H9 (cell line): ENCODE measurements at regions not wholly inside any gene's neighbourhood (a gene's known extent, or its start where the extent isn't known, plus 50 kb on each side); places are given as distances from the start of the nearest gene placed in this dataset.
A peak's percentile ranks its signal among the peaks of the same experiment; 100 is the strongest.

Experiments
- DNase-seq: peaks from one replicate; pipeline ENCODE4 v3.0.0-alpha.2; 2017
- H2AFZ ChIP-seq: one replicate; pipeline ENCODE4 v1.6.1; 2013; ENCODE audit warnings: mild to moderate bottlenecking, low read length, control low read depth, moderate library complexity
- H2AK5ac ChIP-seq: 2 replicates; pipeline ENCODE4 v1.6.1; 2013; ENCODE audit warnings: low read length, control low read depth, mixed read lengths; ENCODE audit not compliant: insufficient read length
- H2BK120ac ChIP-seq: one replicate; pipeline ENCODE4 v1.6.1; 2013; ENCODE audit warnings: low read depth, mild to moderate bottlenecking, low read length, control low read depth, inconsistent platforms; ENCODE audit not compliant: poor library complexity, severe bottlenecking
- H2BK12ac ChIP-seq: 2 replicates; pipeline ENCODE4 v1.6.1; 2013; ENCODE audit warnings: low read length, control low read depth, mixed read lengths, low read depth; ENCODE audit not compliant: insufficient read length
- H2BK15ac ChIP-seq: 2 replicates; pipeline ENCODE4 v1.6.1; 2013; ENCODE audit warnings: low read depth, low read length, control low read depth
- H2BK20ac ChIP-seq: one replicate; pipeline ENCODE4 v1.6.1; 2013; ENCODE audit warnings: low read depth, mild to moderate bottlenecking, low read length, control low read depth, inconsistent platforms; ENCODE audit not compliant: poor library complexity, severe bottlenecking
- H2BK5ac ChIP-seq: 2 replicates; pipeline ENCODE4 v1.6.1; 2013; ENCODE audit warnings: low read length, control low read depth, mixed read lengths; ENCODE audit not compliant: insufficient read length
- H3K14ac ChIP-seq: 2 replicates; pipeline ENCODE4 v1.6.1; 2013; ENCODE audit warnings: low read length, control low read depth; ENCODE audit not compliant: insufficient read depth
- H3K18ac ChIP-seq: 2 replicates; pipeline ENCODE4 v1.6.1; 2013; ENCODE audit warnings: low read depth, mild to moderate bottlenecking, mixed read lengths, low read length, control low read depth; ENCODE audit not compliant: insufficient read length
- H3K23ac ChIP-seq: 2 replicates; pipeline ENCODE4 v1.6.1; 2013; ENCODE audit warnings: low read length, control low read depth, mixed read lengths, low read depth; ENCODE audit not compliant: insufficient read length
- H3K23me2 ChIP-seq: 2 replicates; pipeline ENCODE4 v1.6.1; 2013; ENCODE audit warnings: low read depth, mild to moderate bottlenecking, mixed read lengths, low read length, control low read depth; ENCODE audit not compliant: insufficient read length, poor library complexity, severe bottlenecking
- H3K27ac ChIP-seq: 2 replicates; pipeline ENCODE4 v1.5.1; 2013; ENCODE audit warnings: low read length, control low read depth, mixed read lengths, low read depth; ENCODE audit not compliant: insufficient read length
- H3K27me3 ChIP-seq: 2 replicates; pipeline ENCODE4 v1.6.1; 2013; ENCODE audit warnings: low read length, control low read depth, inconsistent platforms; ENCODE audit not compliant: insufficient read depth
- H3K4ac ChIP-seq: 2 replicates; pipeline ENCODE4 v1.6.1; 2013; ENCODE audit warnings: low read depth, mild to moderate bottlenecking, control low read depth, inconsistent platforms, low read length, moderate library complexity
- H3K4me1 ChIP-seq: 2 replicates; pipeline ENCODE4 v1.6.1; 2013; ENCODE audit warnings: low read length, control low read depth, inconsistent platforms; ENCODE audit not compliant: insufficient read depth
- H3K4me2 ChIP-seq: 2 replicates; pipeline ENCODE4 v1.6.1; 2013; ENCODE audit warnings: low read length, control low read depth, mixed read lengths; ENCODE audit not compliant: insufficient read length, insufficient read depth
- H3K56ac ChIP-seq: 2 replicates; pipeline ENCODE4 v1.6.1; 2013; ENCODE audit warnings: low read depth, mild to moderate bottlenecking, mixed read lengths, low read length, control low read depth; ENCODE audit not compliant: insufficient read length
- H3K79me1 ChIP-seq: 2 replicates; pipeline ENCODE4 v1.6.1; 2013; ENCODE audit warnings: low read depth, mild to moderate bottlenecking, moderate library complexity, low read length, control low read depth, inconsistent platforms; ENCODE audit not compliant: insufficient read depth, poor library complexity, severe bottlenecking
- H3K79me2 ChIP-seq: 2 replicates; pipeline ENCODE4 v1.6.1; 2013; ENCODE audit warnings: low read length, control low read depth, inconsistent platforms; ENCODE audit not compliant: insufficient read depth
- H3K9ac ChIP-seq: 2 replicates; pipeline ENCODE4 v1.6.1; 2013; ENCODE audit warnings: low read length, control low read depth, mixed read lengths; ENCODE audit not compliant: insufficient read length; ENCODE audit errors: extremely low read depth
- H3K9me3 ChIP-seq: one replicate; pipeline ENCODE4 v1.6.1; 2013; ENCODE audit warnings: low read depth, low read length, inconsistent platforms; ENCODE audit not compliant: control insufficient read depth
- H3T11ph ChIP-seq: one replicate; pipeline ENCODE4 v1.6.1; 2013; ENCODE audit warnings: mild to moderate bottlenecking, low read length, control low read depth, inconsistent platforms
- H4K20me1 ChIP-seq: one replicate; pipeline ENCODE4 v1.6.1; 2013; ENCODE audit not compliant: control insufficient read depth, insufficient read length, insufficient read depth
- H4K5ac ChIP-seq: 2 replicates; pipeline ENCODE4 v1.6.1; 2013; ENCODE audit warnings: low read depth, mild to moderate bottlenecking, mixed read lengths, low read length, control low read depth; ENCODE audit not compliant: insufficient read length
- H4K8ac ChIP-seq: replicated peaks from 2 replicates; pipeline ENCODE4 v1.6.1; 2013; ENCODE audit warnings: low read length, control low read depth, mixed read lengths, low read depth; ENCODE audit not compliant: insufficient read length
- H4K91ac ChIP-seq: 2 replicates; pipeline ENCODE4 v1.6.1; 2013; ENCODE audit warnings: low read depth, mild to moderate bottlenecking, moderate library complexity, mixed read lengths, low read length, control low read depth; ENCODE audit not compliant: insufficient read length
- H3K27ac Mint-ChIP-seq, 3 experiments: 2 replicates in 2 of 3; 3 replicates in 1 of 3; pipeline ENCODE4 v1.8.0; 2020 to 2021; ENCODE audit warnings: mixed read lengths in 3 of 3, mild to moderate bottlenecking in 1 of 3, moderate library complexity in 1 of 3
- H3K27me3 Mint-ChIP-seq: 2 replicates; pipeline ENCODE4 v1.8.0; 2021; ENCODE audit warnings: low read depth, mild to moderate bottlenecking, moderate library complexity, mixed read lengths
- H3K36me3 Mint-ChIP-seq, 3 experiments: 2 replicates in 2 of 3; 3 replicates in 1 of 3; pipeline ENCODE4 v1.8.0; 2020 to 2021; ENCODE audit warnings: low read depth in 3 of 3, mixed read lengths in 3 of 3; ENCODE audit not compliant: insufficient read depth in 1 of 3
- H3K4me1 Mint-ChIP-seq, 2 experiments: 2 replicates each; pipeline ENCODE4 v1.8.0; 2020; ENCODE audit warnings: mixed read lengths in 2 of 2
- H3K4me3 Mint-ChIP-seq, 2 experiments: 2 replicates in 1 of 2; 3 replicates in 1 of 2; pipeline ENCODE4 v1.8.0; 2020 to 2021; ENCODE audit warnings: mild to moderate bottlenecking in 2 of 2, mixed read lengths in 2 of 2, moderate library complexity in 1 of 2
- H3K9me3 Mint-ChIP-seq, 2 experiments: 2 replicates in 1 of 2; 3 replicates in 1 of 2; pipeline ENCODE4 v1.8.0; 2020; ENCODE audit warnings: mild to moderate bottlenecking in 2 of 2, mixed read lengths in 2 of 2, moderate library complexity in 1 of 2
- CTCF ChIP-seq: fragments of 200-600 bp; sonication (generic); conservative IDR thresholded peaks from 3 replicates; pipeline ENCODE4 v1.8.0; 2021; ENCODE audit warnings: antibody characterized with exemption, mild to moderate bottlenecking

GRCh38 chr4:74663631-74664030 lies 130.7 kb downstream of the BTC start:
- H2BK20ac ChIP-seq = no peak overlapping the region
- no peak overlapping the region for H3T11ph ChIP-seq
- H3K23me2 ChIP-seq = no peaks in the 10 kb centered on the region
- H3K56ac ChIP-seq = no peak overlapping the region
- no peaks in the 10 kb centered on the region for H4K20me1 ChIP-seq
- H3K4me2 ChIP-seq = no peak overlapping the region
- H3K14ac ChIP-seq = no peak overlapping the region
- no peak for TF ChIP-seq CTCF
- H3K18ac ChIP-seq = no peak overlapping the region
- no peak overlapping the region for H4K8ac ChIP-seq
- Mint-ChIP-seq H3K27ac (peak overlapping the region; percentile 8 to 80 (median 51); a peak in 5 of 7 replicates), H3K27me3 (no peaks in the 10 kb centered on the region), H3K4me3 (no peak overlapping the region), H3K9me3 (no peaks in the 10 kb centered on the region; a peak in 1 of 5 replicates), H3K36me3 (no peaks in the 10 kb centered on the region), H3K4me1 (peaks cover 49 to 50% of the 10 kb centered on the region in 2 experiments)
- H4K91ac ChIP-seq = no peak overlapping the region
- H2BK5ac ChIP-seq = no peak overlapping the region
- no peaks in the 10 kb centered on the region for H3K79me2 ChIP-seq
- H2AK5ac ChIP-seq = no peak overlapping the region
- H2AFZ ChIP-seq = no peak overlapping the region
- no peaks in the 10 kb centered on the region; the same call in 1 of the 2 replicates for H3K4me1 ChIP-seq
- H3K4ac ChIP-seq = no peak overlapping the region
- no peaks in the 10 kb centered on the region for H3K79me1 ChIP-seq
- H3K23ac ChIP-seq = no peak overlapping the region
- no peak overlapping the region for H3K27ac ChIP-seq
- H3K9me3 ChIP-seq = no peaks in the 10 kb centered on the region
- H2BK120ac ChIP-seq = no peak overlapping the region
- H4K5ac ChIP-seq = no peak overlapping the region
- no peak overlapping the region for H2BK15ac ChIP-seq
- H3K9ac ChIP-seq = no peak overlapping the region
- H2BK12ac ChIP-seq = no peak overlapping the region
- H3K27me3 ChIP-seq = no peaks in the 10 kb centered on the region
- no peak for DNase-seq
